Parathyroid adenoma (tissue), 2 donors: ENCODE measurements at regions not wholly inside any gene's neighbourhood (a gene's known extent, or its start where the extent isn't known, plus 50 kb on each side); places are given as distances from the start of the nearest gene placed in this dataset.

Source experiments
- H2AFZ ChIP-seq: fragments of 300-600 bp; sonication (generic); one replicate; pipeline ENCODE4 v1.7.0; 2017; ENCODE audit warnings: antibody characterized with exemption, mild to moderate bottlenecking
- H3K27ac ChIP-seq: fragments of 300-600 bp; sonication (generic); one replicate; pipeline ENCODE4 v1.7.0; 2017
- H3K27me3 ChIP-seq: fragments of 300-600 bp; sonication (generic); one replicate; pipeline ENCODE4 v1.7.0; 2017; ENCODE audit warnings: low read length; ENCODE audit not compliant: control insufficient read depth, insufficient read depth
- H3K36me3 ChIP-seq: fragments of 300-600 bp; sonication (generic); one replicate; pipeline ENCODE4 v1.7.0; 2017; ENCODE audit warnings: low read length; ENCODE audit not compliant: control insufficient read depth, insufficient read depth
- H3K4me1 ChIP-seq: fragments of 300-600 bp; sonication (generic); one replicate; pipeline ENCODE4 v1.7.0; 2017; ENCODE audit warnings: control low read depth
- H3K4me2 ChIP-seq: fragments of 300-600 bp; sonication (generic); one replicate; pipeline ENCODE4 v1.7.0; 2017; ENCODE audit warnings: low read length
- H3K4me3 ChIP-seq: fragments of 300-600 bp; sonication (generic); one replicate; pipeline ENCODE4 v1.7.0; 2017; ENCODE audit warnings: low read depth, low read length
- H3K79me2 ChIP-seq: fragments of 300-600 bp; sonication (generic); one replicate; pipeline ENCODE4 v1.7.0; 2017; ENCODE audit warnings: control low read depth
- H3K9ac ChIP-seq: fragments of 300-600 bp; sonication (generic); one replicate; pipeline ENCODE4 v1.7.0; 2017; ENCODE audit warnings: mild to moderate bottlenecking
- H3K9me3 ChIP-seq: fragments of 300-600 bp; sonication (generic); one replicate; pipeline ENCODE4 v1.7.0; 2017; ENCODE audit warnings: low read length; ENCODE audit not compliant: control insufficient read depth
- TF ChIP-seq, protein P1 (sequence below): fragments of 300-600 bp; sonication (generic); IDR thresholded peaks from one replicate; pipeline ENCODE4 v1.7.0; 2017; ENCODE audit warnings: antibody characterized with exemption, mild to moderate bottlenecking
- donor health status: primary hyperparathyroidism.

DNA sequence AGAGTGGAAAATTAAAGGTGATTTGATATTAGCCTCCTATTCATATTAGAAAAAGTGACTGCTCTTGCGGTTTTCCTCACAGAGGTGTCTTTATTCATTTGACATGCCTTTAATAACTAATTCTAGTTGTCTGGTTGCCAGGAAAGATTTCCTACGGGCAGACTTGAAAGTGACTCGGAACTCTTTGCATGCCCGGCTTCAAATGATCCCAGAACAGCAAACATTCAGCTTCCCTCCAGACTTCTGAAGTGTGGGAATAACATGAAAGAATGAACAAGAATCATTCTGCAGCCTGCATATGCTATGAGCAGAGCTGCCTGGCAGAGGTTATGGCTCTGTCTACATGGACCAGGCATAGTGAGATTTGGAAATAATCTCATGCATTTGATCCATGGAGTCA, 89.6 kb upstream of the PKDCC start:
- TF ChIP-seq, protein P1, sequence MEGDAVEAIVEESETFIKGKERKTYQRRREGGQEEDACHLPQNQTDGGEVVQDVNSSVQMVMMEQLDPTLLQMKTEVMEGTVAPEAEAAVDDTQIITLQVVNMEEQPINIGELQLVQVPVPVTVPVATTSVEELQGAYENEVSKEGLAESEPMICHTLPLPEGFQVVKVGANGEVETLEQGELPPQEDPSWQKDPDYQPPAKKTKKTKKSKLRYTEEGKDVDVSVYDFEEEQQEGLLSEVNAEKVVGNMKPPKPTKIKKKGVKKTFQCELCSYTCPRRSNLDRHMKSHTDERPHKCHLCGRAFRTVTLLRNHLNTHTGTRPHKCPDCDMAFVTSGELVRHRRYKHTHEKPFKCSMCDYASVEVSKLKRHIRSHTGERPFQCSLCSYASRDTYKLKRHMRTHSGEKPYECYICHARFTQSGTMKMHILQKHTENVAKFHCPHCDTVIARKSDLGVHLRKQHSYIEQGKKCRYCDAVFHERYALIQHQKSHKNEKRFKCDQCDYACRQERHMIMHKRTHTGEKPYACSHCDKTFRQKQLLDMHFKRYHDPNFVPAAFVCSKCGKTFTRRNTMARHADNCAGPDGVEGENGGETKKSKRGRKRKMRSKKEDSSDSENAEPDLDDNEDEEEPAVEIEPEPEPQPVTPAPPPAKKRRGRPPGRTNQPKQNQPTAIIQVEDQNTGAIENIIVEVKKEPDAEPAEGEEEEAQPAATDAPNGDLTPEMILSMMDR: no peak
- H3K9ac ChIP-seq: no peak overlapping the region
- no peak overlapping the region for H3K4me2 ChIP-seq
- no peaks in the 10 kb centered on the region for H3K36me3 ChIP-seq
- H3K27ac ChIP-seq: no peak overlapping the region
- no peak overlapping the region for H3K4me3 ChIP-seq
- no peak overlapping the region for H2AFZ ChIP-seq
- no peaks in the 10 kb centered on the region for H3K27me3 ChIP-seq
- H3K4me1 ChIP-seq: no peaks in the 10 kb centered on the region
- H3K79me2 ChIP-seq: no peaks in the 10 kb centered on the region
- H3K9me3 ChIP-seq: no peaks in the 10 kb centered on the region

DNA sequence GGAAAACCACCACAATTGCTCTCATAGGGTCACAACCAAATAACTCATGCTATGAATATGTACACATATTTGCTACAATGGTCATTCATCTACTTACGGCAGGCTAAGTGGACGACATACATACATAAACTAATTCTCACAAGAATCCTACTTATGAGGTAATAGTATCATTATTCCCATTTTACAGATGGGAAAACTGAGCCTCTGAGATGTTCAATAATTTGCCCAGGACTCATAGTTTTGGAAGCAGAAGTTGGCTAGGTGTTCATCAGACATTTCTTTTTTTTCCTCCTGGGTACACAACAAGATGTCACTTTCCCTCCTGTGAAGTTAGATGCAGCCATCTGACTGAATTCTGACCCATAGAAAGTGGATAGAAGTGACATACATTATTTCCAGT, 89.0 kb upstream of the PKDCC start:
- Histone ChIP-seq H3K27me3 (no peaks in the 10 kb centered on the region), H3K9ac (no peak overlapping the region)

GRCh38 chr2:41959760-41960159, 88.1 kb upstream of the PKDCC start:
- no peak overlapping the region for H3K4me2 ChIP-seq
- H3K27me3 ChIP-seq: no peaks in the 10 kb centered on the region
- H3K27ac ChIP-seq: no peak overlapping the region
- H3K4me3 ChIP-seq: no peak overlapping the region
- no peak overlapping the region for H2AFZ ChIP-seq
- no peak overlapping the region for H3K9ac ChIP-seq
- no peaks in the 10 kb centered on the region for H3K4me1 ChIP-seq
- TF ChIP-seq, protein P1: no peak
- no peaks in the 10 kb centered on the region for H3K36me3 ChIP-seq
- H3K9me3 ChIP-seq: no peaks in the 10 kb centered on the region
- no peaks in the 10 kb centered on the region for H3K79me2 ChIP-seq

More for the DNA sequence above, 89.0 kb upstream of the PKDCC start:
- Histone ChIP-seq H3K79me2 (no peaks in the 10 kb centered on the region), H3K9me3 (no peaks in the 10 kb centered on the region), H3K4me1 (no peaks in the 10 kb centered on the region), H3K4me3 (no peak overlapping the region), H3K27ac (no peak overlapping the region), H3K4me2 (no peak overlapping the region), H3K36me3 (no peaks in the 10 kb centered on the region), H2AFZ (no peak overlapping the region)
- TF ChIP-seq, protein P1: no peak

DNA sequence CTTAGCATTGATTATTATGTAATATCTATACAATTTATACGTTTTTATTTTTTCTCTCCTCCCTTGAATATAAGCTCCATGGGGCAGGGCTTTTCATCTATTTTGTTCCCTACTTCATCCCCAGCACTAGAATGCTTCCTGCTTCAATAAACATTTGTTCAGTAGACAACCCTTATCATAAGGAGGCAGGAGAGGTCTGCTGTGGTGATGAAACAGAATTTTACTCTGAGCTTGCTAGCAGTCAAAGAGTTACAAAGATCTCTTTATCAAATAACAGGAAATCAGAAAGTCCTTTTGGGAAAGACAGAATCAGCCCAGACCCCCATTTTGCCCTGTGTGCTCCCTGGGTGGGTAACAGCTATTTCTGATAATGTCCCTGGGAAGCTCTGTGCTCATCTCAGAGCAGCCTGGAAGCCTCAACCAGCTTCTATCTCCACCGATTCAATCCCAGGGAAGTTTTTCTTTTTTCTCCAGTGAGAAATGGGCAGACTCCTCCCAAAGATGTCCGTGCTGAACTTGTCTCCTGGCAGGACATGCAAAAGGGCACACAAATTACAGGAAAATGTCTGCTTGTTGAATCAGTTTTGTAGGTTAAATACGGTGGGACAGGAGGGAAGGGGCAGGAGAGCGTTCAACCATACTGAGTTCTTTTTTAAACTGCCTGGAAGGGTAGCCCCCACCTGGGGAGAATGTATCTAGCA, 84.7 kb upstream of the PKDCC start:
- Histone ChIP-seq H3K36me3 (no peaks in the 10 kb centered on the region), H3K4me3 (no peak overlapping the region), H3K9ac (no peak overlapping the region), H3K4me2 (no peak overlapping the region), H3K4me1 (no peaks in the 10 kb centered on the region), H3K79me2 (no peaks in the 10 kb centered on the region), H3K9me3 (no peaks in the 10 kb centered on the region), H3K27me3 (no peaks in the 10 kb centered on the region), H3K27ac (no peak overlapping the region), H2AFZ (no peak overlapping the region)
- TF ChIP-seq, protein P1: no peak
